ENCODE measurements at regions not wholly inside any gene's neighbourhood (a gene's known extent, or its start where the extent isn't known, plus 50 kb on each side); places are given as distances from the start of the nearest gene placed in this dataset.
A peak's percentile ranks its signal among the peaks of the same experiment; 100 is the strongest.

GRCh38 chr7:67621704-67622103 lies 625.1 kb downstream of the TYW1 start:
- DNase-seq (no peak), ATAC-seq (ENCODE audit: insufficient read depth, low read depth) (no peak)
- Histone ChIP-seq H3K79me2 (ENCODE audit: insufficient read depth, low read length) (no peaks in the 10 kb centered on the region), H4K20me1 (ENCODE audit: insufficient read depth, low read length) (no peaks in the 10 kb centered on the region), H3K9me3 (ENCODE audit: insufficient read depth, low read length, severe bottlenecking) (no peaks in the 10 kb centered on the region), H3K4me3 (ENCODE audit: low read depth in 1 of 2, low read length in 2 of 2) (no peak overlapping the region), H3K4me2 (ENCODE audit: insufficient read depth, low read length) (no peak overlapping the region), H2AFZ (ENCODE audit: low read depth, low read length) (no peak overlapping the region), H3K27me3 (ENCODE audit: insufficient read depth, low read length, poor library complexity) (peaks cover 10% of the 10 kb centered on the region), H3K27ac (ENCODE audit: low read length) (no peak overlapping the region), H3K36me3 (ENCODE audit: insufficient read depth, low read length) (no peaks in the 10 kb centered on the region), H3K4me1 (ENCODE audit: insufficient read depth, low read length) (no peaks in the 10 kb centered on the region), H3K9ac (ENCODE audit: low read depth, low read length) (no peak overlapping the region)
- TF ChIP-seq CTCF (IDR thresholded peaks at IDR 0.05; ENCODE audit: borderline replicate concordance, extremely low read depth, low read length, poor library complexity, severe bottlenecking): no peak
- no peak for TF ChIP-seq EZH2 (IDR thresholded peaks at IDR 0.05; ENCODE audit: borderline replicate concordance, low read depth, low read length, severe bottlenecking)

- H2AFZ ChIP-seq (ENCODE audit: low read depth, low read length): no peak overlapping the region
- no peaks in the 10 kb centered on the region for H3K79me2 ChIP-seq (ENCODE audit: insufficient read depth, low read length)
- no peak overlapping the region for H3K27ac ChIP-seq (ENCODE audit: low read length)
- H4K20me1 ChIP-seq (ENCODE audit: insufficient read depth, low read length): no peaks in the 10 kb centered on the region
- no peak overlapping the region for H3K9ac ChIP-seq (ENCODE audit: low read depth, low read length)
- H3K9me3 ChIP-seq (ENCODE audit: insufficient read depth, low read length, severe bottlenecking): no peaks in the 10 kb centered on the region
- peak; percentile 90 for TF ChIP-seq CTCF (IDR thresholded peaks at IDR 0.05; ENCODE audit: borderline replicate concordance, extremely low read depth, low read length, poor library complexity, severe bottlenecking)
- no peak for TF ChIP-seq EZH2 (IDR thresholded peaks at IDR 0.05; ENCODE audit: borderline replicate concordance, low read depth, low read length, severe bottlenecking)
- no peaks in the 10 kb centered on the region for H3K36me3 ChIP-seq (ENCODE audit: insufficient read depth, low read length)
- no peak overlapping the region for H3K4me3 ChIP-seq (ENCODE audit: low read depth in 1 of 2, low read length in 2 of 2)
- H3K4me1 ChIP-seq (ENCODE audit: insufficient read depth, low read length): no peaks in the 10 kb centered on the region
- no peak overlapping the region for H3K4me2 ChIP-seq (ENCODE audit: insufficient read depth, low read length)
- DNase-seq: peak; percentile 49
- peak; percentile 78 for ATAC-seq (ENCODE audit: insufficient read depth, low read depth)
- H3K27me3 ChIP-seq (ENCODE audit: insufficient read depth, low read length, poor library complexity): peaks cover 10% of the 10 kb centered on the region
Observed at GRCh38 chr7:67625257-67625737, 628.7 kb downstream of the TYW1 start.

- Histone ChIP-seq H3K79me2 (ENCODE audit: insufficient read depth, low read length) (no peaks in the 10 kb centered on the region), H2AFZ (ENCODE audit: low read depth, low read length) (no peak overlapping the region), H3K4me2 (ENCODE audit: insufficient read depth, low read length) (no peak overlapping the region), H3K4me1 (ENCODE audit: insufficient read depth, low read length) (no peaks in the 10 kb centered on the region), H3K36me3 (ENCODE audit: insufficient read depth, low read length) (no peaks in the 10 kb centered on the region), H3K27ac (ENCODE audit: low read length) (no peak overlapping the region), H3K4me3 (ENCODE audit: low read depth in 1 of 2, low read length in 2 of 2) (no peak overlapping the region), H3K9me3 (ENCODE audit: insufficient read depth, low read length, severe bottlenecking) (no peaks in the 10 kb centered on the region), H3K27me3 (ENCODE audit: insufficient read depth, low read length, poor library complexity) (peaks cover 2% of the 10 kb centered on the region), H3K9ac (ENCODE audit: low read depth, low read length) (no peak overlapping the region), H4K20me1 (ENCODE audit: insufficient read depth, low read length) (no peaks in the 10 kb centered on the region)
- ATAC-seq (ENCODE audit: insufficient read depth, low read depth): no peak
- TF ChIP-seq EZH2 (IDR thresholded peaks at IDR 0.05; ENCODE audit: borderline replicate concordance, low read depth, low read length, severe bottlenecking) (no peak), CTCF (IDR thresholded peaks at IDR 0.05; ENCODE audit: borderline replicate concordance, extremely low read depth, low read length, poor library complexity, severe bottlenecking) (no peak)
- DNase-seq: no peak
Observed at GRCh38 chr7:67631476-67631875, 634.8 kb downstream of the TYW1 start.

GRCh38 chr7:67635271-67635670 lies 638.6 kb downstream of the TYW1 start:
- Histone ChIP-seq H4K20me1 (ENCODE audit: insufficient read depth, low read length) (no peaks in the 10 kb centered on the region), H3K27ac (ENCODE audit: low read length) (no peak overlapping the region), H3K4me2 (ENCODE audit: insufficient read depth, low read length) (no peak overlapping the region), H3K79me2 (ENCODE audit: insufficient read depth, low read length) (no peaks in the 10 kb centered on the region), H3K4me3 (ENCODE audit: low read depth in 1 of 2, low read length in 2 of 2) (no peak overlapping the region), H3K4me1 (ENCODE audit: insufficient read depth, low read length) (no peaks in the 10 kb centered on the region), H3K27me3 (ENCODE audit: insufficient read depth, low read length, poor library complexity) (peaks cover 2% of the 10 kb centered on the region), H2AFZ (ENCODE audit: low read depth, low read length) (no peak overlapping the region), H3K9ac (ENCODE audit: low read depth, low read length) (no peak overlapping the region), H3K36me3 (ENCODE audit: insufficient read depth, low read length) (no peaks in the 10 kb centered on the region), H3K9me3 (ENCODE audit: insufficient read depth, low read length, severe bottlenecking) (no peaks in the 10 kb centered on the region)
- DNase-seq: no peak
- ATAC-seq (ENCODE audit: insufficient read depth, low read depth): no peak
- no peak for TF ChIP-seq CTCF (IDR thresholded peaks at IDR 0.05; ENCODE audit: borderline replicate concordance, extremely low read depth, low read length, poor library complexity, severe bottlenecking)
- TF ChIP-seq EZH2 (IDR thresholded peaks at IDR 0.05; ENCODE audit: borderline replicate concordance, low read depth, low read length, severe bottlenecking): no peak

Measured in DND-41 (cell line).